ENCODE measurements at regions not wholly inside any gene's neighbourhood (a gene's known extent, or its start where the extent isn't known, plus 50 kb on each side); places are given as distances from the start of the nearest gene placed in this dataset.
"Not testable (repeated sequence)": the region's sequence is repeated elsewhere in the genome, so short reads cannot be mapped to it uniquely, and the experiment has no call there.

DNA sequence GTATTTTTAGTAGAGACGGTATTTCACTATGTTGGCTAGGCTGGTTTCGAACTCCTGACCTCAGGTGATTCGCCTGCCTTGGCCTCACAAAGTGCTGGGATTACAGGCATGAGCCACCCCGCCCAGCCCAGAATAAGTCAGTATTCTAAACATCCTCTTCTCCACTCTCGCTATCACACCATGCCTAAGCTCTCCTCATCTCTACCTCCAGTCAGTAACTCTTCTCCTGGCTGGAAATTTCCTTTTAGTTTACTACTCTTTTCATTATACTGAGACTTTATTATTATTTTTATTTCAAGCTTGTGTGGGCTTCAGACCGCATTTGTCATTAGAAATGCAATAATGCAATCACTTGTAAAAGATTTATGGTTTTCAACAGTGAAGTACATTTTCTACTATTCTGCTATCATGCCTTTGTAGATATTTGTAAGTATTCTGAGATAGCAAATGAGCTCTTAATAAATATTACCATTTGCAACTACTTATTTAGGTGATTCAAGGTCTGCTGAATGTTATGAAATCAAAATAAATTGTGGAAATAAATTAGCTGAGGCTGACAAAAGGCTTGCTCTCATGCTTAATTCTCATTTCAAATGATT lies 617.3 kb upstream of the GOT2 start:
- DNase-seq: no peak

DNA sequence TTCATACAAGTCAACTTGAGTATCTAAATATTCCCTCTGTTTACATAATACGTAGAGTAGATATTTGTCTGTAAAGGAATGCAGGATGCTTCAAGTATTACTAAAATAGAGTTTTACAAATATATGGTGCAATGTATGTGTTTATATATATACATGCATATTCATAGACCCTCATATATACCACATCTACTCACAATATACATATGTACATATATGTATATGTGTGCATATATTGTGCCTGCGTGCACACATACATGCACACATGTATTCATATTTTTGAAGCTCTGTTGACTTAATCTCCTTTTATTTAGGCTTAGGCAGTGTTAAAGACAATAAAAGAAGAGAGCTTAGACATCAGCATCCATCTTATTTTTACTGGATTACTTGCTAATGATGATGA lies 616.6 kb upstream of the GOT2 start:
- DNase-seq: no peak

DNA sequence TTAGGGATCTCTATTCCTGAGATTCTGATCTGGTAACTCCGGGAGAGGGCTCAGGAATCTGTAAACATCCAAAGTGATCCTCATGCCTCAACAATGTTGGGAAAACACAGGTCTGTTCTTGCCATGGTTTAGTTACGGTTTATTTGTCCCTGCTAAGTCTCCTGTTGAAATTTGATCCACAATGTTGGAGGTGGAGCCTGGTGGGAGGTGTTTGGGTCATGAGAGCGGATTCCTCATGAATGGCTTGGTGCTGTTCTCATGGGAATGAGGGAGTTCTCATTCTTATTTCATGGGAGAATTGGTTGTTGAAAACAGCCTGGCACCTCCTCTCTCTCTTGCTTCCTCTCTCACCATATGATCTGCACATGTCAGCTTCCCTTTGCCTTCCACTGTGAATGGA lies 608.6 kb upstream of the GOT2 start:
- DNase-seq: no peak

DNA sequence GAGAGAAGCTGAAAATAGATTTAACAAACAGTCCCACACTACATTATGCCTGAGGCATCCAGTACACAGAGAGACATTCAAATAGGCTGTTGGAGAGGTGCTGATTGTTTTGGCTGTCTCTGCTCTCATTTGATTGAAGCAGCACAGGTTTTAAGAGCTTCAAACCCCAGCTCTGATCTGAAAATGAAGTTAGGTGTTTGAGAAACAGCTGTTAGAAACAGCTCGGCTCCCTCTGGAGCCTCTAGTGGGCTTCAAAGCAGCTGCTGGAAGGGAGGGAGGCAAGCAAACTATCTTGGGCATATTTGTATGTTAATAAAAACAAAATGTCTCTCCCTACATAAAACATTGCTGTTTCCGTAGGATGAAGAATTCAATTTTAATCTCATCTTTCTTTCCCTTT lies 607.3 kb upstream of the GOT2 start:
- DNase-seq: no peak

DNA sequence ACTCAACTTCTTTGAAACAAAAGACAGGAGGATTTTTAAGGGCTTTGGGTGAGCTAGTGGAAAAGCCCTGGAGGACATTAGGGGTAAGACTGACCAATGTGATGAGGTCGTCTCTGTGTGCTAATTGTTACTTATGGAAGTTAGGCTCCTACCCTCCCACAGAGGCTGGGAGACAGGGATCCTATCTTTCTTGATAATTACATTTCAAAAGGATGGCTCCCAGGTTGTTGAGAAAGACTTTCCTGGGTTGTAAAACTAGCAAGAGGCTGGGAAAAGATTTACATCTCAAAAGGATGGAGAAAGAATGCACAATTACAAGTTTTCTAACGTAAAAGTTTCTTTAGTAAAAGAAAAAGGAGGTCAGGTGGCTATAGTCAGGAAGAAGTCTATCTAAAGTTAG lies 605.8 kb upstream of the GOT2 start:
- DNase-seq: no peak

DNA sequence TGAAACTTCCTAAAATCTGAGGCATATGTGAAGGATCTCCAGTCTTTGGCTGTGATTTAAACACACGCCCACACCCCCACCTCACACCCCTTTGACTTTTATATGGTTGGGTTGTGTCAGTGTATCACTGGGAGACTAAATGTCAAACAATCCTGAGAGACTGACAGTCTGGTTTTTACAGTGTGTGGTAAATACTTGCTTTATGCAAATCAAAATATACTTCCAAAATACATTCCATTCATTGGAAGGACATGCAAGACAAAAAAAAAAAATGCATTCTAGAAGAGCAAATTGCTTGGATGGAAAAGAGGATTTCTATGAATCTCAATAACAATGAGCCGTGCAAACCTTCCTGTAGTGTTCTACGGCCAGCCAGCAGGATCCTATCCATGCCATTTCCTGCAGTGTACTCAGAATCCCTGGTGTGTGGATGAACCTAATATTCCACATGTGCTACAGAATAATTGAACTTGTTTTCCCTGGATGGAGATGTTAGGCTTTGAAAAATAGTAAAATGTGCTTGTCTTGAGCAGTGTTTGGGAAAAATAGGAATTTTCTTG lies 602.1 kb upstream of the GOT2 start:
- no peak for DNase-seq

DNA sequence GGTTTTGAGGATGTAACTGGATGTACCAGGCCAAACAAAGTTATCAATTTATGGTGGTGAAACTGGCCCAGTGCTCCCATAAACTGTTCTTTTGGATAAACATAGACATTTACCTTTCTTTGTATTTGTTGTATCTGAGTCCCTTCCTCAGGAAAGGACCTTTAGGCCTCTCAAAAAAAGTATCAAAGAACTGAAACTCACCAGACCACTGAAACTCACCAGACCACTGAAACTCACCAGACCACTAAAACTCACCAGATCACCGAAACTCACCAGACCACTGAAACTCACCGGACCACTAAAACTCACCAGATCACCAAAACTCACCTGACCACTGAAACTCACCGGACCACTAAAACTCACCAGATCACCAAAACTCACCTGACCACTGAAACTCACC lies 597.6 kb upstream of the GOT2 start:
- DNase-seq: not testable (repeated sequence)

DNA sequence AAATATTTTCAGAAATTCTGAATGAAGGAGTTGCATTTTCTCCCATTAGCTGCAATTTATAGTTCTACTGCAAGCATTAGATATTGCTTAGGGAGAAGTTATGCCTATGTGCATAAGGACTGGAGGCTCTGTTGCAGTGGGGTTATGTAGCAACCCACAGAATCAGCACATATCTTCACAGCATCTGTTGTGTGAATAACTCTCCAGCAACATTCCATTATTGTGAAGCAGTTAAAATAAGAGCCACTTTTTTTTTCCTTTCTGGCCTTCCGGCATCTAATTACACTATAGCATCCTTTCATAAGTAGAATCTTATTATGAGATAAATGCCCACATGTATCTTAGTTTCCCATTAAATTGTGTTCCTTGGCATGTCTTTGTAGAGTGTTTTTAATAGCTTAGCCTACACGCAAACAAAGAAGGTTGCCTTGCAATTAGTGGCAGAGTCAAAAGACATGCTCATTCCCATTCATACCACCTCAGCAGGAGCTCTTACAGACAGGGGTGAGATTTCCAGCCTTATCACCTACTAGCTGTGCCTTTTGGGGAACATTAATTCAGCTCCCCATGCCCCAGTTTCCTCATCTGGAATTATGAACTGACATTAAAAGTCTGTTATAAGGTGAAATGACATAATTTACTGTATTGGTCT lies 596.0 kb upstream of the GOT2 start:
- DNase-seq: no peak

DNA sequence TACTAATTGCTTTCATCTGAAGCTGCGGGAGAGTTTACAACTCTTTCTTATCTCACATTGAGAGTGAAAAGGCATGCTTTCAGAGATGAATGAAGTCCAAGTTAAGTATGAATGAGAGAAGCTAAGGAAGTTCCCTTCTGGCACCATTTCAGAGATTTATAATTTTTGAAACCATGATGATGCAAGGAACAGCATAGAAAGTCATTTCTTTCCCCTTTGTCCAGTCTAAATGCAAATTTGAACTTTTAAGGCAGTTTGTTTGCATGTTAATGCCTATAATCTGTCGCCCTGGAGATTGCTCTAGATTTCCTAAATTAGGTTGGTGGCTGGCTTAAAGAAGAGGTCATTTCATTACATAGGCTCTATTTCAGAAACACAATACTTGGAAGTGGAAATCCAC lies 594.8 kb upstream of the GOT2 start:
- no peak for DNase-seq

DNA sequence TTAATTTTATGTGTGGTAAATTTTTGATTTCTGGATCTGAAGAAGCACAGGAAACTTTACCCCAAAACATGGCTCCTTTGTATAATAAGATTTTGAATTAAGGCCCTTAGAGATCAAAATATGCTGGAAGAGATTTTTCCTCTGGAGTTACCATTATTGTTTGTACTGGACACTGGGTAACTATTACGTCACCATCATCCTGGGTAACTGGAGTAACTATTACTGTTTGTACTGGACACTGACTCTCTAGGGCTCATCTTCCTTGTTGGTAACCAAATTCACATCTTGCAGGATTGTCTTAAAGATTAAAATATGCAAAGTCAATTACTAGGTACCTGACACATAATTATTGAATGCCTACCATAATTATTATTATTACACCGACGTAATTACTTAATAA lies 593.8 kb upstream of the GOT2 start:
- no peak for DNase-seq

DNA sequence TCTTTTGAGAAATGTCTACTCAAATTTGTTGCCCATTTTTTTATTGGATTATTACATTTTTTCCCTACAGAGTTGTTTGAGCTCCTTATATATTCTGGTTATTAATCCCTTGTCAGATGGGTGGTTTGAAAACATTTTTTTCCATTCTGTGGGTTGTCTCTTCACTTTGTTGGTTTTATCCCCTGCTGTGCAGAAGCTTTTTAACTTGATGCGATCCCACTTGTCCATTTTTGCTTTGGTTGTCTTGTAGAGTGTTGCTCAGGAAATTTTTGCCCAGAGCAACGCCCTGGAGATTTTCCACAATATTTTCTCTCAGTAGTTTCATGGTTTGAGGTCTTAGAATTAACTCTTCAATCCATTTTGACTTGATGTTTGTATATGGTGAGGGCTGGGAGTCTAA lies 592.8 kb upstream of the GOT2 start:
- DNase-seq: no peak

DNA sequence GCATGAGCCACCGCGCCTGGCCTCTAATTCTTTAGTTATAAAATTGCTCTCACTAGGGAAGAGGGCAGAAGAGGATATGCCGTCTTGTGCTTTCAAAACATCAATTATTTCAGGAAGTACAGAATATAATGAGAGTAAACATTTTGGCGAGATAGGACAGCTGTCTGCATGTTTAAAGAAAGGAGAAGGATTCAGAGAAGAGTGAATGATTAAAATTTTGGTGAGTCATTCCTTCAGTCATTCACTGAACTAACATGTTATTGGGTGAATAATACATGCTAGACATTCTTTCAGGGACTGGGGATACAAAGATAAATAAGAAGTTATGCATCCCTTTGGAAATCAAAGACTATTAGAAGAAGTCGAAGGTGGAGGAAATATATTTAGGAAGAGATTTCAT lies 590.3 kb upstream of the GOT2 start:
- no peak for DNase-seq

DNA sequence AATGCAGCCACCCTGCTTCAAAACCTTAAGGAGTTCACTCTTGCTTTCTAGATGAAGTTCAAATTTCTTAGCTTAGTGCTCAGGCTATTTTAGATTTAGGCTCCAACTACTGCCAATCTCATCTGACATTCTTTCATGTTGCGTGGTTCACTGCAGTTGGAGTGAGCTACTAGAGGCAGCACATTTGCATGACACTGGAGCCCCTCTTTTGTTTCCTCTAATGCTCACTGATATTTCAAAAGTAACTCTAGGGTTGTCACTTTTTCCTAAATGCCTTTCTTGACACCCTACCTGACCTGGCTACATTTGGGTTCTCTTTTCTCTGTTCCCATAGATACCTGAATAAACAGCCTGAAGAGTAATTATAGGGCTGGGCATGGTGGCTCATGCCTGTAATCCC lies 586.5 kb upstream of the GOT2 start:
- DNase-seq: no peak

DNA sequence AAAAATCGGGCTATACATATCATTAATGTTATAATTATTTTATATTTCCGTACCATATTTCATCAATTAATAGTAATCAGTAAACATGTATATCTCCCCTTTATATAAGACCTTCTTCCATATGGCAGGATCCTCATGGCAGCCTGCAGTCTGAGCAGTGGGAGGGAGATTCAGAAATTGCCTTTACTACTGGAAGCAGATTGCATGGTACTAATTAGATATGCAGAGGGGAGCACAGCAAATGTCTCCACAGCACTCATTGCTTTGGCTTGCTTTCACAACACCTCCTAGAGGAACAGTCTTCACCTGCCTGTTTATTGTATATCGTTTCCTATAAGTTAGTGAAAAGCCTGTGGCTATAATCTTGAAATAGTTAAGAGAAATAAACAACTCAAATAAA lies 585.8 kb upstream of the GOT2 start:
- DNase-seq: no peak

DNA sequence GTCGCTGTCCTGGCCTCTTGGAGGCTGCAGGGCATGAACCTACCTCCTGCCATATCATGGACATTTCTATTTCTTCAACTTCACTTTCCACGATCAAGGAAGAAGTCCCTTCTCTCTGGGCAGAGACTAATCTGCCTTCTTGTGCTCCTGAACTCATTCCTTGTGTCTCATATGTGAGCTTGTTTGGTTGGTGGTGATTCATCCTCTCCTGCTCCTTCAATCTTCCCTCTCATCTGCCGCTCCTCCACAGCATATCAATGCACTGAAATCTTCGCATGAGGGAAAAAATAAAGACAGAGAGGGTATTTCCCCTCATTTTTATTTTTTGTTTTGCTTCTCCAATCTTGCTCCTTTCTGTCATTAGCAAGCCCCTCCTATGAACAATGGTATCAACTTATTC lies 571.7 kb upstream of the GOT2 start:
- no peak for DNase-seq

DNA sequence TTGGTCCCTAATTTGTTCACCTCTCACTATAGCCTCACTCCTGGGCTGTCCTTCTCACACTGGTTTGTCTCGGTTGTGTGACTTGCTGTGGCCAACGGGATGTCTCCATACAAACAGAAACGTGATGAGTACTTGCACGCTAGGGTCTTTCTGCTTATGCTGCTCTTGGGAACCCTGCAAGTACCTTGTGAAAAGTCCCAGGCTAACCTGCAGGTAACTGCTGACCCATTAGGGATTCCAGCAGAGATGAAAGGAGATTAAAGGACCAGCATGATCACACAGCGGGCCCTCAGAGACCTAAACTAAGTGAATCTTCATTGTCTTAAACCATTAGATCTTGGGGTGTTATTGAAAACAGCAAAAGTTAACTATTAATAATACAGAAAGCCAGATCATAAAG lies 562.8 kb upstream of the GOT2 start:
- DNase-seq: no peak

DNA sequence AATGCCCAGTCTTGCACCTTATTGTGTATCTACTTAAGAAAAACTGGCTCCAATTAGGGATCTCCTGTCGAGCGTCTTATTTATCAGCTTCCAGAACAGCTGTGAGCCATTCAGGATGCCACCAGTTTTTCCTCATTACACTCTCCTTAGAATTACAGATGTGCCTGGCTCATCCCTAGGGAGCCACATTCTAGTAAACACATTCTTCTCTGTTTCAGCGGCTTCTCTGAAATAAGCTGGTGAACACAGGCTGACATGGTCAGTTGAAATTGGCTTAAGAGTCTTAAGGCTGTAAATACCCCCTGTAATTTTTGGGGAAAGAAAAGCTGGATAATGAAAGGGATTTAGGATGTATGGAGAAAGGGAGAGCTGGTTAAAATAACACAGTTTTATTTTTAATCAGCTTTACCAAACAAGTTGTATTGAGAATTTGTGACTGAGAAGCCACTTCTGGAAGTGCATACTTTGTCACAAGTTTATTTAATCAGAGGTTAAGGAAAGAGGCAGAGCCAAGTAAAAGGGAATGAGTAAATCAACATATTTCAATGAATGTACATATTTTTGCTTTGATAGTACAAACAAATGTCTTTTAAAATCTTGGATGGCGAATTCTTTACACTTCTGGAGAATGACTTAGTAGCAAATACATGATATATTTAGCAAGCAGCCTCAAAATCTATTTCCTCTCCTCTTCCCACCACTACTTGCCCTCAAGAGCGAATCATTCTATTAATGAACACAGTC lies 562.0 kb upstream of the GOT2 start:
- no peak for DNase-seq

DNA sequence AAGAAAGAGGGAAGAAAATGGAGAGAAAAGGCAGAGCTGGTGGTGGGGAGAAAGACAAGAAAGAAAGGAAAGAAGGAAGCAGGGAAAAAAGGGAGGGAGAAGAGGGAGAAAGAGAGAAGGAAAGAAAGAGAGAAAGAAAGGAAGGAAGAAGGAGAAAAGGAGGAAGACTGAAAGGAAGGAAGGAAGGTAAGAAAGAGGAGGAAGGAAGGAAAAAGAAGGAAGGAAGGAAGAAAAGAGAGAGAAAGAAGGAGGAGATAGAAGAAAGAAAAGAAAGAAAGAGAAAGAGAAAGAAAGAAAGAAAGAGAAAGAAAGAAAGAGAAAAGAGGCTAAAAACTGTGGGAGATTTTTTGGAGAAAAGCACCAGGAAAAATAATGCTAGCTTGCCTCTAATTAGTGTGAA lies 561.4 kb upstream of the GOT2 start:
- no peak for DNase-seq

DNA sequence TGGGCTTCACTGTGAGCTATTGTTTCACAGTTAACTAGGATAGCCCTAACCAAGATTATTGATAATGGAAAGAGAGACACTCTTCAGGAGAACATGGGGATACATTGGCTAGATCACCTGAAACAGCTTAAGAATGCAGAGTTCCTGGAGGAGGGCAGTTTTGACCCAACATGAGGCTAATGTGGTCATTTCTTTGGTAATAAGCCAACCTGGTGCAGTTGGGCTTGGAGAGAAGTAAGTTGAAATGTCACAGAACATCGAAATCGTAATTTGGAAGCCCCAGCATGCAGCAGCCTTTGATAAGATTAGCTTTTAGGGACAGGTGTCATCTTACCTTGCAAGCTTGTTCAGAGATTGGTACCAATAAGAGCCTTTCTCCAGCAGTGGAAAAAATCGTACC lies 556.6 kb upstream of the GOT2 start:
- no peak for DNase-seq

DNA sequence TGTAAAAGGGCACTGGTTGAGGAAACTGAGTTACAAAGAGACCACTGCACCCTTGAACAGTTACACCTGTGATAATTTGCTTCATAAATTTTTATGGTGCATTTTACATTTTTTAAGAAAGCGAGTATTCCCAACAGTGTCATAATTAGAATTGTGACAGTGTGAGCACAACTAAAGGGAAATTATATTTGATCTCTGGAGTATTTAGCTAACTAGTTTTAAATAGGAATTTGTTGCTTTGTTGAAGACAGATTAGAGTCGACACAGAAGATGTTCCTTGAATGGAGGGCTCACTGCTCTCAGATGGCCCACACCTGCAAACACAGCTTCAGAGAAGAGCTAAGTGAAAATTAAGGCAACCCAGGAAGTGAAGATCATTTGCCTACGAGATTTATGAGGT lies 555.0 kb upstream of the GOT2 start:
- DNase-seq: no peak

DNA sequence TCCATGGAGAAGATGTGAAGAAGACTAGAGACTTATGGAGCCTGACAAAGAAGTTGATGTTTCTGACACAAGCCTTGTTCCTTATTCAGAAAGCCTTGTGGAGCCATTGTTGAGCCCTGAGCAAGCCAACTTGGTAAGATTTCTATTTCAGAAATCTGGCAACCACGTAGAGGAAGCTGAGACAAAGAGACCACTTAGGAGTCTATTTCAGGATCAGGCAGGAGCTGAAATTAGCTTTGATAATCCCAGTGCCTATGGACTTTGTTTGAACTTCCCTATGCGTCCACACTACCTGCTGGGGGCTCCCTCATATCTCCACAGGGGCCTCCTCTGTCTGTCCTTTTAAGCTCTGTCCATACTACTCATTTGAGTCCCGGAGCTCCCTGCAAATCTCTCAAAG lies 540.0 kb upstream of the GOT2 start:
- DNase-seq: no peak

DNA sequence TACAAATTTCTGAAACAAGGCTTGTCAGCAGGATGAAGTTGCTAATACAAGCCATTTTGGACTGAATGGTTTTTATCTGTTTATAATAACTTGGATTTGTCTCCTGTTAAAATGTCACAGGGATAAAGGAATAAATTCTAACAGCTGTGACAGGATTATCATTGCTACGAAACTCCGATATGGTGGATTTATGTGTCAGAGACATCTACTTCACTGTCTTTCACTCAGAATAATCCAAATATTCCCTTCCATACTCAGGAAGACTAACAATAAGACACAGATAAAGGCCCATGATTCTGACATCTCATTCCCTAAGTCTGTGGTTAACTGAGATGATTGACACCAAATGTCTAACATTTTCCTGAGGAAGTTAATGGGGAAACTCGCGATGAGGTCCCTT lies 529.8 kb upstream of the GOT2 start:
- no peak for DNase-seq

DNA sequence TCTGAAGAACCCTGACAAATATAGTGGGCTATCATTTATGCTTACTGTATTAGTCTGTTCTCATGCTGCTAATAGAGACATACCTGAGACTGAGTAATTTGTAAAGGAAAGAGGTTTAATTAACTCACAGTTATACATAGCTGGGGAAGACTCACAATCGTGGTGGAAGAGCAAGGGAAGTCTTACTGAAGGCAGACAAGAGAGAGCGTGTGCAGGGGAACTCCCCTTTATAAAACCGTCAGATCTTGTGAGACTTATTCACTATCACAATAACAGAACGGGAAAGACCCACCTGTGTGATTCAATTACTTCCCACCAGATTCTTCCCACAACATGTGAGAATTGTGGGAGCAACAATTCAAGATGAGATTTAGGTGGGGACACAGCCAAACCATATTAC lies 526.8 kb upstream of the GOT2 start:
- DNase-seq: no peak

DNA sequence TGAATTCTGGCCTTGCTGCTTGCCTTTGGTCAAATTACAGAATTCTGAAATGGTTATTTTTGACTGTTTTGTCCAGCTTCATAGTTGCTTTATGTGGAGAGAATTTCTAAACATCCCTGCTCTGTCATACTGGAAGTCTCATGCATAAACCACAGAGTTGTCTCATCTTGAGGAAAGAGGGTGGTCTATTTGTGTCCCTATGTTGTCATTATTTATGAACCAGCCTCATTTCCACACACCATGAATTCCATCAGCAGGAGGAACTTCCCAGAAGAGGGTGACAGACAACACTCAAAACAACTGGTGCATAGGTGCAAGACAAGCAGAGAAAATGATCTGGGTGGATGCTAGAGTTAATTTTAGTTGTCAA lies 525.8 kb upstream of the GOT2 start:
- DNase-seq: no peak
